GM19035 (cell line): ENCODE measurements at regions not wholly inside any gene's neighbourhood (a gene's known extent, or its start where the extent isn't known, plus 50 kb on each side); places are given as distances from the start of the nearest gene placed in this dataset.

Experiments used
- ATAC-seq: cut with Tn5 transposase; IDR thresholded peaks from one replicate; pipeline ENCODE4 v1.9.1; 2021; ENCODE audit not compliant: unreplicated experiment

GRCh38 chr3:168604767-168605166 lies 509.0 kb upstream of the GOLIM4 start:
- no peak for ATAC-seq

GRCh38 chr3:168598250-168598649 lies 502.5 kb upstream of the GOLIM4 start:
- ATAC-seq: no peak

GRCh38 chr3:168596175-168596823 lies 500.6 kb upstream of the GOLIM4 start:
- ATAC-seq: no peak

GRCh38 chr3:168591587-168591986 lies 495.9 kb upstream of the GOLIM4 start:
- no peak for ATAC-seq

GRCh38 chr3:168589376-168589775 lies 493.7 kb upstream of the GOLIM4 start:
- ATAC-seq: no peak

GRCh38 chr3:168585544-168585943 lies 489.8 kb upstream of the GOLIM4 start:
- no peak for ATAC-seq

GRCh38 chr3:168583977-168584376 lies 488.3 kb upstream of the GOLIM4 start:
- ATAC-seq: no peak

- no peak for ATAC-seq
Measured at GRCh38 chr3:168582503-168582902, 486.8 kb upstream of the GOLIM4 start.

GRCh38 chr3:168581771-168582225 lies 486.1 kb upstream of the GOLIM4 start:
- no peak for ATAC-seq

- no peak for ATAC-seq
Measured at GRCh38 chr3:168579010-168579409, 483.3 kb upstream of the GOLIM4 start.

GRCh38 chr3:168575750-168576149 lies 480.0 kb upstream of the GOLIM4 start:
- no peak for ATAC-seq

GRCh38 chr3:168574455-168575158 lies 478.9 kb upstream of the GOLIM4 start:
- no peak for ATAC-seq

GRCh38 chr3:168570404-168571155 lies 474.9 kb upstream of the GOLIM4 start:
- no peak for ATAC-seq

GRCh38 chr3:168558728-168559411 lies 463.1 kb upstream of the GOLIM4 start:
- ATAC-seq: no peak

GRCh38 chr3:168552251-168552650 lies 456.5 kb upstream of the GOLIM4 start:
- ATAC-seq: no peak

GRCh38 chr3:168548719-168549118 lies 453.0 kb upstream of the GOLIM4 start:
- ATAC-seq: no peak

- no peak for ATAC-seq
Measured at GRCh38 chr3:168546707-168547106, 451.0 kb upstream of the GOLIM4 start.

GRCh38 chr3:168545591-168545990 lies 449.9 kb upstream of the GOLIM4 start:
- ATAC-seq: no peak

GRCh38 chr3:168544097-168544957 lies 448.6 kb upstream of the GOLIM4 start:
- no peak for ATAC-seq

GRCh38 chr3:168540726-168541125 lies 445.0 kb upstream of the GOLIM4 start:
- ATAC-seq: no peak
